ENCODE measurements at regions not wholly inside any gene's neighbourhood (a gene's known extent, or its start where the extent isn't known, plus 50 kb on each side); places are given as distances from the start of the nearest gene placed in this dataset.
"Not testable (repeated sequence)": the region's sequence is repeated elsewhere in the genome, so short reads cannot be mapped to it uniquely, and the experiment has no call there.

DNA sequence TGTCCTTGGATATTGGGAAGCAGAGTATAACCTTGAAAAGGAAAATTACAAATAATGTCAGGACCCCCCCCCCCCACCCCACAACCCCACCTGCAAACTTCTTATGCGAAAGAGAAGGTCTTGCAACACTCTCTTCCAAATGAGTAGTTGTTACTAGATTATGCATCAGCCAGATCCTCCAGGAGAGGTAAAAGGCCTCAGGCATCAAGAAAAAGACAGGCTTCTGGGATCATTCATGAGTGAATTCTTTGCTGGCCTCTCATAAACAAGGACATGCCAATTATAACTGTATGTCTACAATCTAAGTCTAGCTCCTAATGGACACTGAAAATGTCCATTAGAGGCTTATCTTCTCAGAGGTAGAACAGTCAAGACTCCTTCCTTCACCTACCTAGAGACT lies 1443.3 kb downstream of the RAPGEF2 start:
- Histone ChIP-seq H3K4me3 (ENCODE audit: low read length) (no peak overlapping the region), H3K27ac (ENCODE audit: low read length) (no peak overlapping the region), H3K9me3 (ENCODE audit: control insufficient read depth, insufficient read depth, low read length) (no peaks in the 10 kb centered on the region), H3K36me3 (ENCODE audit: control insufficient read depth, insufficient read depth, low read length) (no peaks in the 10 kb centered on the region), H3K4me1 (ENCODE audit: control insufficient read depth, insufficient read depth, low read length) (no peaks in the 10 kb centered on the region), H3K27me3 (ENCODE audit: control insufficient read depth, insufficient read depth, low read length) (no peaks in the 10 kb centered on the region)
- WGBS (ENCODE audit: insufficient coverage, insufficient read length), result no CpG with 5 or more reads among the region's 1 CpG
- no peak for DNase-seq (ENCODE audit: low read depth, low spot score)

DNA sequence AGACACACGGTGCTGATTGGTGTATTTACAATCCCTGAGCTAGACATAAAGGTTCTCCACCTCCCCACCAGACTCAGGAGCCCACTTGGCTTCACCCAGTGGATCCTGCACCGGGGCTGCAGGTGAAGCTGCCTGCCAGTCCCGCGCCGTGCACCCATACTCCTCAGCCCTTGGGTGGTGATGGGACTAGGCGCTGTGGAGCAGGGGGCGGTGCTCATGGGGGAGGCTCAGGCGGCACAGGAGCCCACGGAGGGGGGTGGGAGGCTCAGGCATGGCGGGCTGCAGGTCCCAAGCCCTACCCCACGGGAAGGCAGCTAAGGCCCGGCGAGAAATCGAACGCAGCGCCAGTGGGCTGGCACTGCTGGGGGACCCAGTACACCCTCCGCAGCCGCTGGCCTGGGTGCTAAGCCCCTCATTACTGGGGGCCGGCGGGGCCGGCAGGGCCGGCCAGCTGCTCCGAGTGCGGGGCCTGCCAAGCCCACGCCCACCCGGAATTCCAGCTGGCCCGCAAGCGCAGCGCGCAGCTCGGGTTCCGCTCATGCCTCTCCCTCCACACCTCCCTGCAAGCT lies 1447.2 kb downstream of the RAPGEF2 start:
- WGBS (ENCODE audit: insufficient coverage, insufficient read length), result no CpG with 5 or more reads among the region's 32 CpGs
- H3K27me3 ChIP-seq (ENCODE audit: control insufficient read depth, insufficient read depth, low read length); H3K4me1 ChIP-seq (ENCODE audit: control insufficient read depth, insufficient read depth, low read length); DNase-seq (ENCODE audit: low read depth, low spot score); H3K36me3 ChIP-seq (ENCODE audit: control insufficient read depth, insufficient read depth, low read length); H3K27ac ChIP-seq (ENCODE audit: low read length); H3K4me3 ChIP-seq (ENCODE audit: low read length); H3K9me3 ChIP-seq (ENCODE audit: control insufficient read depth, insufficient read depth, low read length): not testable (repeated sequence)

DNA sequence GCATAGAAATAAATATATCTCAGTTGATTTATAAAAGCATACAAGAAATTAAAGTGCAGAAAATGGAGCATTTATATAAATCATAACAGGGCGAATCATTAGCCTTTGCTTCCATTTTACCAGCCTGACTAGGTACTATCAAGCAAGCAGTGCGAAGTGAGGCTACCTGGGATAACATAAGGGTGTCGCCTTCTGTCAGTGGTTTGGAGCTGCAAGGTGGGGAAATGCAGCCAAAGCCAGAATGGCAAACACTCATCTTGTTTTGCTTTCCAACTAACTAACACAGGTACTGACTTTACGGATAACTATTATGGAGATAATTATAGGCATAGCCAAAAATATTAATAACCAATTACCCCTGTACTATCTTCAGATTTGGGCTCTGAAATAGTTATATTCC lies 1459.8 kb downstream of the RAPGEF2 start:
- H3K36me3 ChIP-seq (ENCODE audit: control insufficient read depth, insufficient read depth, low read length), result no peaks in the 10 kb centered on the region
- no peak overlapping the region for H3K4me3 ChIP-seq (ENCODE audit: low read length)
- no peaks in the 10 kb centered on the region for H3K9me3 ChIP-seq (ENCODE audit: control insufficient read depth, insufficient read depth, low read length)
- H3K27me3 ChIP-seq (ENCODE audit: control insufficient read depth, insufficient read depth, low read length), result no peaks in the 10 kb centered on the region
- no peak overlapping the region for H3K27ac ChIP-seq (ENCODE audit: low read length)
- H3K4me1 ChIP-seq (ENCODE audit: control insufficient read depth, insufficient read depth, low read length), result no peaks in the 10 kb centered on the region
- no CpG with 5 or more reads among the region's 4 CpGs for WGBS (ENCODE audit: insufficient coverage, insufficient read length)
- DNase-seq (ENCODE audit: low read depth, low spot score), result no peak

DNA sequence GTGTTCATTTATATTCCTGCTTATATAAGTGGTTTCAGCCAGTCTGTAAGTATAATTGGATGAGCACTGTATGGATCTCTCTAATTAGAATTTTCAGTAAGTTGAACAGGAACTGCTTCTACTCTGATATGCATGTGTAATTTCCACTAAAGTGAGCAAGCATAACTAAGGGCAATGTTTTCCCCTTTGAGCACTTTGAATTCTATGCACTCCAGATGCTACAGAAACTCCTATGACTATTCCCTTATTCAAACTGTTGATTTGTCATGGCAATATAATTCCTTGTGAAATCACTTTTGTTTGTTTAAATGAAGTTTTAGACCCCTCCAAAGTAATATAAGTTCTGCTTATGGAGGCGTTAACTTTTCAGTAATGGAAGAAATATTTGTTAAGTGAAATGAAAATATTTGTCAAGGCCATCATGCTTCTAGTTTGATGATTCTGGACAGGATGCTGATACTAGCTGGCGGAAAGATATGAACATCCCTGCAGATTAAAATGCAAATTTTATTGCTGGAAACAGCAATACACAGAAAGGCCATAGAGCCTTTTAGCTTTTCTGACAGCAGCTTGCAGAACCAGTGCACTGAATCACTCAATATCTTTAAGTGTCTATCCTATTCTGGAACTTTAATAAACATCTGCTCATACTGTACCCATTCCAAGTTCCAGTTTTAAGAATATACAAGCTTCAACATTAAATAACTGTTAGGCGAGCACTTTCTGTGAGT lies 1460.8 kb downstream of the RAPGEF2 start:
- no peaks in the 10 kb centered on the region for H3K27me3 ChIP-seq (ENCODE audit: control insufficient read depth, insufficient read depth, low read length)
- H3K36me3 ChIP-seq (ENCODE audit: control insufficient read depth, insufficient read depth, low read length), result no peaks in the 10 kb centered on the region
- DNase-seq (ENCODE audit: low read depth, low spot score), result no peak
- WGBS (ENCODE audit: insufficient coverage, insufficient read length), result no CpG with 5 or more reads among the region's 3 CpGs
- no peaks in the 10 kb centered on the region for H3K4me1 ChIP-seq (ENCODE audit: control insufficient read depth, insufficient read depth, low read length)
- H3K4me3 ChIP-seq (ENCODE audit: low read length), result no peak overlapping the region
- no peaks in the 10 kb centered on the region for H3K9me3 ChIP-seq (ENCODE audit: control insufficient read depth, insufficient read depth, low read length)
- no peak overlapping the region for H3K27ac ChIP-seq (ENCODE audit: low read length)

DNA sequence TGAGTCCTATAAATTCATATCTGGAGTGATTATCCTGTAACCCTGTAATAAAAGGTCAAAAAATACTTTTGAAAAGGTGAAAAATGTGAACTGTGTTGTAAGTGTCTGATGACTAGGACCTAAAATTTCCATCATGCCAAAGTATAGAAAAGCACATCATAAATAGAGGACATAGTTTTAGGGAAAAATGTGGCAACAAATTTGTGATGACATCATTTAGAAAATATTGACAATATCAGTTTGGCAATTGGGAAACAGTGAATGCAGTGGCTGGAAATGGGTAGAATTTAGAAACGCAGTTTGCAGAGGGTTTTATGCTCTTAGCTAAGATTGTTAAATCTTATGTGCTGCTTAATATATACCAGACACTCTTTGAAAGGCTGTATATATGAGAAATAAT lies 1464.8 kb downstream of the RAPGEF2 start:
- H3K4me3 ChIP-seq (ENCODE audit: low read length), result no peak overlapping the region
- H3K4me1 ChIP-seq (ENCODE audit: control insufficient read depth, insufficient read depth, low read length), result no peaks in the 10 kb centered on the region
- no peaks in the 10 kb centered on the region for H3K36me3 ChIP-seq (ENCODE audit: control insufficient read depth, insufficient read depth, low read length)
- H3K27me3 ChIP-seq (ENCODE audit: control insufficient read depth, insufficient read depth, low read length), result no peaks in the 10 kb centered on the region
- no peaks in the 10 kb centered on the region for H3K9me3 ChIP-seq (ENCODE audit: control insufficient read depth, insufficient read depth, low read length)
- no peak overlapping the region for H3K27ac ChIP-seq (ENCODE audit: low read length)
- WGBS (ENCODE audit: insufficient coverage, insufficient read length), result no CpG with 5 or more reads among the region's 1 CpG
- DNase-seq (ENCODE audit: low read depth, low spot score), result no peak

DNA sequence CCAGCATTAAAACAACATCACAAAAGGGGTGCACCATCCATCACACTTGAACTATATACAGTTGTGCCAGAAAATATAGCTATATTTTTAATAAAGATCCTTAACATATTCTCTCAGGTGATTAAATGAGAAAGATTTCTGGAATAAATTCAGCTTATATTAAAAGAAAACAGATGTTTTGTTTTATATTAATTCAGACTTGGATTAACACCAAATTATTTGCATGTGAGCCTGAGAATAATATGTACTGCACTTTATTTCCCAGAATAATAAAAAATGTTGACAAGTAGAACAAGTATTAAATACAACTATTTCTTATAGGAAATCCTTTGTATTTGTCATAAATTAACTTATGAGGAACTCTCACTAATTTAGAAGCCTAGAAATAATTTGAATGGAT lies 1467.4 kb downstream of the RAPGEF2 start:
- Histone ChIP-seq H3K9me3 (ENCODE audit: control insufficient read depth, insufficient read depth, low read length) (no peaks in the 10 kb centered on the region), H3K27ac (ENCODE audit: low read length) (no peak overlapping the region), H3K4me1 (ENCODE audit: control insufficient read depth, insufficient read depth, low read length) (no peaks in the 10 kb centered on the region), H3K4me3 (ENCODE audit: low read length) (no peak overlapping the region), H3K36me3 (ENCODE audit: control insufficient read depth, insufficient read depth, low read length) (no peaks in the 10 kb centered on the region), H3K27me3 (ENCODE audit: control insufficient read depth, insufficient read depth, low read length) (no peaks in the 10 kb centered on the region)
- no peak for DNase-seq (ENCODE audit: low read depth, low spot score)

DNA sequence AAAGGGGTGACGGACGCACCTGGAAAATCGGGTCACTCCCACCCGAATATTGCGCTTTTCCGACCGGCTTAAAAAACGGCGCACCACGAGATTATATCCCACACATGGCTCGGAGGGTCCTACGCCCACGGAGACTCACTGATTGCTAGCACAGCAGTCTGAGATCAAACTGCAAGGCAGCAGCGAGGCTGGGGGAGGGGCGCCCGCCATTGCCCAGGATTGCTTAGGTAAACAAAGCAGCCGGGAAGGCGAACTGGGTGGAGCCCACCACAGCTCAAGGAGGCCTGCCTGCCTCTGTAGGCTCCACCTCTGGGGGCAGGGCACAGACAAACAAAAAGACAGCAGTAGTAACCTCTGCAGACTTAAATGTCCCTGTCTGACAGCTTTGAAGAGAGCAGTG lies 1471.4 kb downstream of the RAPGEF2 start:
- H3K9me3 ChIP-seq (ENCODE audit: control insufficient read depth, insufficient read depth, low read length); H3K27ac ChIP-seq (ENCODE audit: low read length); H3K27me3 ChIP-seq (ENCODE audit: control insufficient read depth, insufficient read depth, low read length); H3K4me3 ChIP-seq (ENCODE audit: low read length); H3K4me1 ChIP-seq (ENCODE audit: control insufficient read depth, insufficient read depth, low read length); H3K36me3 ChIP-seq (ENCODE audit: control insufficient read depth, insufficient read depth, low read length); DNase-seq (ENCODE audit: low read depth, low spot score): not testable (repeated sequence)
- no CpG with 5 or more reads among the region's 18 CpGs for WGBS (ENCODE audit: insufficient coverage, insufficient read length)

DNA sequence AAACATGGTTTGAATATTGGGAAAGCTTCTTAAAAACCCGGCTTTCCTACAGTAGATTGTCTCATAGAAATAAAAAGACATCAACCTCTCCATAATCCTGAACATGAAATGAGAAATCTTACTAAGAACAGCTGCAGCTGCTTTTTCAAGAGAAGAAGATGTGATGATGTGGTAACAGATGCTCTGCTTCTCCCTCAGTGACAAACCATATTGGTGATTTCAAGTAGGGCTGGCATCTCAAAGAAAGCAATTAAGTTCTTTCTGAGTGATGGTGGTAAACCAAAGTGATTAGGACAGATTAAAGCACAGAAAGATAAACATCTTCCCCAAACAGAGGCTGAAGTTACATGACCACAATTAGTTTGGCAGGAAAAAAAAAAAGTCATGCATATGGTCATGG lies 1477.7 kb downstream of the RAPGEF2 start:
- no peak overlapping the region for H3K4me3 ChIP-seq (ENCODE audit: low read length)
- no peaks in the 10 kb centered on the region for H3K27me3 ChIP-seq (ENCODE audit: control insufficient read depth, insufficient read depth, low read length)
- H3K36me3 ChIP-seq (ENCODE audit: control insufficient read depth, insufficient read depth, low read length), result no peaks in the 10 kb centered on the region
- no peak for DNase-seq (ENCODE audit: low read depth, low spot score)
- no CpG with 5 or more reads among the region's 1 CpG for WGBS (ENCODE audit: insufficient coverage, insufficient read length)
- H3K4me1 ChIP-seq (ENCODE audit: control insufficient read depth, insufficient read depth, low read length), result no peaks in the 10 kb centered on the region
- H3K9me3 ChIP-seq (ENCODE audit: control insufficient read depth, insufficient read depth, low read length), result no peaks in the 10 kb centered on the region
- H3K27ac ChIP-seq (ENCODE audit: low read length), result no peak overlapping the region

DNA sequence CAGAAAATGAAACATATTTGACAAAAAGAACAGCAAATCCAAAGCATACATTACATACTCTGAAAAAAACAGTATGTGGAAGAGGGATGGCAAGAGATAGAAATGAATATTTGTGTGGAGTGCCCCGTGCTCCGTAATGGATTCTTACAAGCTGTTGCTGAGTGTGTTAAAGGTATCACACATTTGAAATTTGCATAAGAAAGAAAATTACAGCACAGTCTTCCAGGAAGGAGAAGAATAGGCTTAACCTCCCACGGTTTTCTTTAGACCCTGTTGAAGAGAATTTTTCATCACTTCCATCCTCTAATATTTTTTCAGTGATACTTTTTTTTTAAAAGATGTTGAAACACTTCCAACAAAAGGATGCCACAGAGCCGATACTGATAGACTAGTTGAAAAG lies 1489.4 kb downstream of the RAPGEF2 start:
- H3K4me3 ChIP-seq (ENCODE audit: low read length), result no peak overlapping the region
- H3K9me3 ChIP-seq (ENCODE audit: control insufficient read depth, insufficient read depth, low read length), result no peaks in the 10 kb centered on the region
- H3K27me3 ChIP-seq (ENCODE audit: control insufficient read depth, insufficient read depth, low read length), result no peaks in the 10 kb centered on the region
- DNase-seq (ENCODE audit: low read depth, low spot score), result no peak
- WGBS (ENCODE audit: insufficient coverage, insufficient read length), result no CpG with 5 or more reads among the region's 4 CpGs
- H3K27ac ChIP-seq (ENCODE audit: low read length), result no peak overlapping the region
- H3K36me3 ChIP-seq (ENCODE audit: control insufficient read depth, insufficient read depth, low read length), result no peaks in the 10 kb centered on the region
- H3K4me1 ChIP-seq (ENCODE audit: control insufficient read depth, insufficient read depth, low read length), result no peaks in the 10 kb centered on the region

DNA sequence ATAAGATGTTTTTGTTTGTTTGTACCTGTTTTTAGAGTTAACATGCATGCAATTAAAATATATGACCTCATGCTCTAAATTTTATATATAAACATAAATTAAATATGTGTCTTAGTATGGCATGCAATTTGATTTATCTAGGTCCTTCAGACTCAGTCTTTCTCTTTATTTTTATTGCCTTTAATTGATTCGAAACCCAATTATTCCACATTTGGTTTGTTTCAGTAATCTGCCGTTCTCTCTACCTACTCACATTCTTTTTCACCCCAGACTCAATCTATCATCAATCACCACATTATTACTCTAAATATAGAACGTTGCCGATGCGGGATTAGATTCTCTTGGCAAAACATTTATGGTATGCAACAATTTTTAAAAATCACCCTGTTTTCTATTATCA lies 1492.8 kb downstream of the RAPGEF2 start:
- no peak overlapping the region for H3K4me3 ChIP-seq (ENCODE audit: low read length)
- DNase-seq (ENCODE audit: low read depth, low spot score), result no peak
- H3K27ac ChIP-seq (ENCODE audit: low read length), result no peak overlapping the region
- no peaks in the 10 kb centered on the region for H3K9me3 ChIP-seq (ENCODE audit: control insufficient read depth, insufficient read depth, low read length)
- no peaks in the 10 kb centered on the region for H3K27me3 ChIP-seq (ENCODE audit: control insufficient read depth, insufficient read depth, low read length)
- 100% methylated on average over 3 of the region's 5 CpGs for WGBS (ENCODE audit: insufficient coverage, insufficient read length)
- H3K4me1 ChIP-seq (ENCODE audit: control insufficient read depth, insufficient read depth, low read length), result no peaks in the 10 kb centered on the region
- no peaks in the 10 kb centered on the region for H3K36me3 ChIP-seq (ENCODE audit: control insufficient read depth, insufficient read depth, low read length)

DNA sequence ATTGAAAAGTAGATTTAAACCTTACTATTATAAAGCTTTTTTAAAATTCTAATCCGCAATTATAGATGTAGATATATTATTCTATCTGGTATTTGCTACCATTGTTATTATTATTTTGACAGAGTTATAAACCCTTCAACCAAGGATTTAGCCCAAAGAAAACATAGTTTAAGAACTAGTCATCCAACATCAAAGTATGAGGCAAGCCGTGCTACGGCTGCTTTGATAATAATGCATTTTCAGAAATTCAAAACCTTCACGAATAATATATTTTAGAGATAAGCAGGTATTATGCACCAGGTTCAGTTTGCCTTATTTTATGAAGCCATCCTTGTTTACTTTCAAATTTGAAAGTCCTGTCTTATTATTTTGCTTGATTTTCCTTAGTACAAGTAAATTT lies 1501.7 kb downstream of the RAPGEF2 start:
- no peaks in the 10 kb centered on the region for H3K27me3 ChIP-seq (ENCODE audit: control insufficient read depth, insufficient read depth, low read length)

More for the DNA sequence above, 1501.7 kb downstream of the RAPGEF2 start:
- Histone ChIP-seq H3K4me1 (ENCODE audit: control insufficient read depth, insufficient read depth, low read length) (no peaks in the 10 kb centered on the region), H3K36me3 (ENCODE audit: control insufficient read depth, insufficient read depth, low read length) (no peaks in the 10 kb centered on the region), H3K9me3 (ENCODE audit: control insufficient read depth, insufficient read depth, low read length) (no peaks in the 10 kb centered on the region), H3K27ac (ENCODE audit: low read length) (no peak overlapping the region), H3K4me3 (ENCODE audit: low read length) (no peak overlapping the region)
- no CpG with 5 or more reads among the region's 4 CpGs for WGBS (ENCODE audit: insufficient coverage, insufficient read length)
- DNase-seq (ENCODE audit: low read depth, low spot score), result no peak

Data from iPS DF 6.9 (cell line).